OCI-LY1 (cell line): ENCODE measurements at regions not wholly inside any gene's neighbourhood (a gene's known extent, or its start where the extent isn't known, plus 50 kb on each side); places are given as distances from the start of the nearest gene placed in this dataset.

Experiments
- H2AFZ ChIP-seq: fragments of 200-600 bp; sonication (generic), shearing (Covaris generic); 2 replicates; pipeline ENCODE4 v1.6.0; 2014; ENCODE audit warnings: antibody characterized with exemption, mild to moderate bottlenecking, low read length
- H3F3A ChIP-seq: fragments of 200-600 bp; sonication (generic), shearing (Covaris generic); 2 replicates; pipeline ENCODE4 v1.6.0; 2014; ENCODE audit warnings: mild to moderate bottlenecking, antibody characterized with exemption, low read length, moderate library complexity; ENCODE audit not compliant: insufficient read depth
- H3K27ac ChIP-seq: fragments of 200-600 bp; sonication (generic); 2 replicates; pipeline ENCODE4 v1.5.1; 2014; ENCODE audit warnings: low read length, mixed run types, mild to moderate bottlenecking, low read depth; ENCODE audit not compliant: poor library complexity, severe bottlenecking
- H3K27me3 ChIP-seq: fragments of 200-600 bp; sonication (generic); 2 replicates; pipeline ENCODE4 v1.6.0; 2014; ENCODE audit warnings: antibody characterized with exemption, mild to moderate bottlenecking, low read length, moderate library complexity; ENCODE audit not compliant: insufficient read depth
- H3K36me3 ChIP-seq: fragments of 200-600 bp; sonication (generic); 2 replicates; pipeline ENCODE4 v1.6.1; 2014; ENCODE audit warnings: mild to moderate bottlenecking, antibody characterized with exemption, low read length, moderate library complexity, mixed read lengths; ENCODE audit not compliant: insufficient read depth
- H3K4me1 ChIP-seq: fragments of 200-600 bp; sonication (generic); 2 replicates; pipeline ENCODE4 v1.5.1; 2014; ENCODE audit warnings: mild to moderate bottlenecking, low read length, moderate library complexity; ENCODE audit not compliant: insufficient read depth, severe bottlenecking
- H3K4me2 ChIP-seq: fragments of 200-600 bp; sonication (generic), shearing (Covaris generic); 2 replicates; pipeline ENCODE4 v1.6.1; 2014; ENCODE audit warnings: low read length
- H3K4me3 ChIP-seq: fragments of 200-600 bp; sonication (generic); 2 replicates; pipeline ENCODE4 v1.5.1; 2014; ENCODE audit warnings: low read length, low read depth, mild to moderate bottlenecking, mixed read lengths; ENCODE audit not compliant: poor library complexity, severe bottlenecking
- H3K79me2 ChIP-seq: fragments of 200-600 bp; shearing (Covaris generic); 2 replicates; pipeline ENCODE4 v1.6.1; 2016; ENCODE audit warnings: mixed run types, low read length, mixed read lengths; ENCODE audit not compliant: insufficient read depth
- H3K9ac ChIP-seq: fragments of 200-600 bp; sonication (generic), shearing (Covaris generic); 2 replicates; pipeline ENCODE4 v1.6.1; 2014; ENCODE audit warnings: mild to moderate bottlenecking, low read length, mixed read lengths
- H3K9me2 ChIP-seq: fragments of 200-600 bp; sonication (generic), shearing (Covaris generic); 2 replicates; pipeline ENCODE4 v1.6.1; 2014; ENCODE audit warnings: low read depth, mild to moderate bottlenecking, low read length, mixed read lengths
- H3K9me3 ChIP-seq: fragments of 200-600 bp; shearing (Covaris generic); 2 replicates; pipeline ENCODE4 v1.6.1; 2014; ENCODE audit warnings: low read length, mixed read lengths
- H4K20me1 ChIP-seq: fragments of 200-600 bp; sonication (generic), shearing (Covaris generic); 2 replicates; pipeline ENCODE4 v1.6.0; 2016; ENCODE audit warnings: mild to moderate bottlenecking, low read length; ENCODE audit not compliant: insufficient read depth
- EZH2 ChIP-seq: fragments of 200-600 bp; sonication (generic), shearing (Covaris generic); IDR thresholded peaks from 2 replicates; pipeline ENCODE4 v1.8.0; 2017; ENCODE audit warnings: borderline replicate concordance, mixed run types, mild to moderate bottlenecking, antibody characterized with exemption, low read length, moderate library complexity, mixed read lengths
- TF ChIP-seq, protein P1 (sequence below): fragments of 200-600 bp; sonication (generic), shearing (Covaris generic); IDR thresholded peaks from 2 replicates; pipeline ENCODE4 v1.5.1; 2017; ENCODE audit warnings: mild to moderate bottlenecking, antibody characterized with exemption, low read length, moderate library complexity, mixed read lengths

GRCh38 chr7:67463983-67464382, 467.4 kb downstream of the TYW1 start:
- Histone ChIP-seq H3K4me3 (no peak overlapping the region), H3K9me3 (no peaks in the 10 kb centered on the region), H3K4me1 (no peaks in the 10 kb centered on the region), H3K27me3 (no peaks in the 10 kb centered on the region; the same call in 1 of the 2 replicates), H3K4me2 (no peak overlapping the region), H3K79me2 (no peaks in the 10 kb centered on the region), H2AFZ (no peak overlapping the region), H4K20me1 (no peaks in the 10 kb centered on the region), H3K36me3 (no peaks in the 10 kb centered on the region), H3K9me2 (no peaks in the 10 kb centered on the region), H3K9ac (no peak overlapping the region), H3K27ac (no peak overlapping the region), H3F3A (no peaks in the 10 kb centered on the region)
- no peak for TF ChIP-seq EZH2
- TF ChIP-seq, protein P1, sequence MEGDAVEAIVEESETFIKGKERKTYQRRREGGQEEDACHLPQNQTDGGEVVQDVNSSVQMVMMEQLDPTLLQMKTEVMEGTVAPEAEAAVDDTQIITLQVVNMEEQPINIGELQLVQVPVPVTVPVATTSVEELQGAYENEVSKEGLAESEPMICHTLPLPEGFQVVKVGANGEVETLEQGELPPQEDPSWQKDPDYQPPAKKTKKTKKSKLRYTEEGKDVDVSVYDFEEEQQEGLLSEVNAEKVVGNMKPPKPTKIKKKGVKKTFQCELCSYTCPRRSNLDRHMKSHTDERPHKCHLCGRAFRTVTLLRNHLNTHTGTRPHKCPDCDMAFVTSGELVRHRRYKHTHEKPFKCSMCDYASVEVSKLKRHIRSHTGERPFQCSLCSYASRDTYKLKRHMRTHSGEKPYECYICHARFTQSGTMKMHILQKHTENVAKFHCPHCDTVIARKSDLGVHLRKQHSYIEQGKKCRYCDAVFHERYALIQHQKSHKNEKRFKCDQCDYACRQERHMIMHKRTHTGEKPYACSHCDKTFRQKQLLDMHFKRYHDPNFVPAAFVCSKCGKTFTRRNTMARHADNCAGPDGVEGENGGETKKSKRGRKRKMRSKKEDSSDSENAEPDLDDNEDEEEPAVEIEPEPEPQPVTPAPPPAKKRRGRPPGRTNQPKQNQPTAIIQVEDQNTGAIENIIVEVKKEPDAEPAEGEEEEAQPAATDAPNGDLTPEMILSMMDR = no peak

- H3K79me2 ChIP-seq = no peaks in the 10 kb centered on the region
Observed at GRCh38 chr7:67466109-67466508, 469.5 kb downstream of the TYW1 start.

GRCh38 chr7:67470256-67470751, 473.7 kb downstream of the TYW1 start:
- no peak for TF ChIP-seq EZH2
- TF ChIP-seq, protein P1 = no peak

More at GRCh38 chr7:67466109-67466508, 469.5 kb downstream of the TYW1 start:
- no peaks in the 10 kb centered on the region for H4K20me1 ChIP-seq
- no peak overlapping the region for H2AFZ ChIP-seq
- no peaks in the 10 kb centered on the region for H3K36me3 ChIP-seq
- no peaks in the 10 kb centered on the region for H3K4me1 ChIP-seq
- no peaks in the 10 kb centered on the region for H3K9me2 ChIP-seq
- H3K4me3 ChIP-seq = no peak overlapping the region
- no peaks in the 10 kb centered on the region for H3F3A ChIP-seq
- TF ChIP-seq, protein P1 = no peak
- no peak for TF ChIP-seq EZH2
- H3K9ac ChIP-seq = no peak overlapping the region
- no peak overlapping the region for H3K27ac ChIP-seq
- H3K27me3 ChIP-seq = no peaks in the 10 kb centered on the region
- H3K9me3 ChIP-seq = no peaks in the 10 kb centered on the region
- no peak overlapping the region for H3K4me2 ChIP-seq

More at GRCh38 chr7:67470256-67470751, 473.7 kb downstream of the TYW1 start:
- H3K4me2 ChIP-seq = no peak overlapping the region
- H3F3A ChIP-seq = no peaks in the 10 kb centered on the region
- no peaks in the 10 kb centered on the region for H3K9me3 ChIP-seq
- no peaks in the 10 kb centered on the region for H3K36me3 ChIP-seq
- H3K79me2 ChIP-seq = no peaks in the 10 kb centered on the region
- no peak overlapping the region for H2AFZ ChIP-seq
- H3K9me2 ChIP-seq = no peaks in the 10 kb centered on the region
- H3K4me3 ChIP-seq = no peak overlapping the region
- H3K27ac ChIP-seq = no peak overlapping the region
- H4K20me1 ChIP-seq = no peaks in the 10 kb centered on the region
- H3K4me1 ChIP-seq = no peaks in the 10 kb centered on the region
- no peaks in the 10 kb centered on the region for H3K27me3 ChIP-seq
- no peak overlapping the region for H3K9ac ChIP-seq
